Erythroblast (primary cell): ENCODE measurements at regions not wholly inside any gene's neighbourhood (a gene's known extent, or its start where the extent isn't known, plus 50 kb on each side); places are given as distances from the start of the nearest gene placed in this dataset.

Experiments
- GATA1 ChIP-seq: IDR thresholded peaks from 2 replicates; pipeline ENCODE4 v1.6.1; 2011; ENCODE audit warnings: low read depth, mild to moderate bottlenecking, control low read depth, low read length, moderate library complexity
- POLR2A ChIP-seq: IDR thresholded peaks from 2 replicates; pipeline ENCODE4 v1.6.1; 2011; ENCODE audit warnings: mild to moderate bottlenecking, low read length

DNA sequence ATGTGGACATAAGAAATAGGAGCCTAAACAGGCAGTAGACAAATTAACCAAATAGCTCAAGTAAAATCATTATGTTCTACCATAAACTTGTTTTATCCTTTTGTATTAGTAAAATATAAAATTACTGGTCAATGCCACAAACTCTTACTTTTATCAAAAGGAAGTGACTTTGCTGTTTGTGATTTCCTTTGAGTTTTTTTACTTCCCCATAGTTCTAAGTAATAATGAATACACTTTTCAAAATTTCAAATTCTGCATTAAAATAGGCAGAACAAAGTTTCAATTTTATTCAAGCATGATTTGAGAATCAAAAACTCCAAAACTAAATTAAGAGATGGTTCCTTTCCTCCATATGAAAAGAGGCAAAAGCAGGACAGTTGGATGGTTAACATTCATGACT is 139.7 kb upstream of the ABCB5 start:
- TF ChIP-seq POLR2A: no peak
- TF ChIP-seq GATA1: no peak
